Right lobe of liver (tissue), 6 donors: ENCODE measurements at regions not wholly inside any gene's neighbourhood (a gene's known extent, or its start where the extent isn't known, plus 50 kb on each side); places are given as distances from the start of the nearest gene placed in this dataset.

Source experiments
- ATAC-seq, 4 donors: fragments of 200-7000 bp; cut with Tn5 transposase; one replicate each; pipeline ENCODE4 v1.9.1; 2020; ENCODE audit warnings: mild to moderate bottlenecking in 4 of 4, moderate library complexity in 4 of 4
- DNase-seq, 3 donors: peaks; one replicate each; pipeline ENCODE4 v3.0.0-alpha.2; 2020
- H3K27ac ChIP-seq, 3 donors: fragments of 200-600 bp; one replicate each; pipeline ENCODE4 v1.8.0; 2022
- H3K27me3 ChIP-seq, 2 donors: fragments of 200-600 bp; one replicate each; pipeline ENCODE4 v1.8.0; 2022
- H3K36me3 ChIP-seq, 4 donors: fragments of 200-600 bp; sonication (generic) in 1 of 4; one replicate each; pipeline versions ENCODE4 v1.5.1 to v1.8.0; 2017 to 2022; ENCODE audit warnings: control low read depth in 1 of 4
- H3K4me1 ChIP-seq, 4 donors: fragments of 200-600 bp; sonication (generic) in 1 of 4; one replicate each; pipeline versions ENCODE4 v1.5.1 to v1.8.0; 2017 to 2022; ENCODE audit warnings: control low read depth in 1 of 4
- H3K4me3 ChIP-seq, 3 donors: fragments of 200-600 bp; one replicate each; pipeline ENCODE4 v1.8.0; 2022
- H3K9me3 ChIP-seq, 4 donors: fragments of 200-600 bp; sonication (generic) in 1 of 4; one replicate each; pipeline versions ENCODE4 v1.5.1 to v1.8.0; 2017 to 2022; ENCODE audit warnings: control low read depth in 1 of 4
- POLR2A ChIP-seq: fragments of 450-650 bp; IDR thresholded peaks from one replicate; pipeline ENCODE4 v1.6.1; 2017; ENCODE audit warnings: antibody characterized with exemption, mild to moderate bottlenecking
- WGBS: methylation state at CpG from one replicate; pipeline ENCODE4 v1.1.6; 2018; ENCODE audit warnings: low coverage, low lambda C conversion rate; ENCODE audit not compliant: insufficient coverage; ENCODE audit errors: missing lambda C conversion rate; 5-methylcytosine and 5-hydroxymethylcytosine counted together
- intact Hi-C, 2 donors: fragments of 100-400 bp; cut with DNase I; formaldehyde crosslinking; loops; one replicate each; pipeline versions ENCODE4 v1.11.2 to v1.14.1; 2022
- TF ChIP-seq, protein P1 (sequence below), 4 donors: fragments of 200-600 bp in 3 of 4; fragments of 450-650 bp in 1 of 4; IDR thresholded peaks; one replicate each; pipeline versions ENCODE4 v1.5.1 to v1.8.0; 2016 to 2022; ENCODE audit warnings: antibody characterized with exemption in 4 of 4, mild to moderate bottlenecking in 2 of 4
- donor health status: DM: no; HTN: yes; CAD: no.
- donor health status: DM: no; HTN: no; CAD: no.
- donor health status: DM: no; HTN: no; CAD: no.
- donor health status: DM: no; HTN: yes; CAD: no.
- donor health status: DM: no; HTN: yes; CAD: no.

DNA sequence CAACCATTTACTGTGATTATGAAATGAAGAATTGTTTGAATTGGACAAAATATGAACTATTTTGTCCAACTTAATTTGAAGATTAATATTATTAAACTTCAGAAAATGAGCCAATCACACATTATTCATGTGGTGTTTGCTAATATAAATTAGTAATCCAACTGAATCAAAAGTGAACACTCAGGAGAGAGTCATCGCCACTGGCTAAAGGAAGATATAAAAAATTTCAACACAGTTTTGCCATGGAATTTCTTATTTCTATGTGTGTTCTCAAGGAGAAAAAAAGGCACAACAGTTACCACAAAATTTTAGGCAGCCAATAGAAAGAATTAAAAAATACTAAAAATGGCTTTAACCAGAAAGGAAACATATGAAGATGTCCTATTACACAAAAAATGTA, 2683.8 kb downstream of the PCDH9 start:
- 71% methylated on average over 1 of the region's 1 CpG for WGBS
- Histone ChIP-seq H3K27me3 (no peaks in the 10 kb centered on the region), H3K4me1 (no peaks in the 10 kb centered on the region), H3K9me3 (no peaks in the 10 kb centered on the region), H3K36me3 (no peaks in the 10 kb centered on the region), H3K4me3 (no peak overlapping the region), H3K27ac (no peak overlapping the region)
- DNase-seq, result no peak
- TF ChIP-seq POLR2A, result no peak
- TF ChIP-seq, protein P1, sequence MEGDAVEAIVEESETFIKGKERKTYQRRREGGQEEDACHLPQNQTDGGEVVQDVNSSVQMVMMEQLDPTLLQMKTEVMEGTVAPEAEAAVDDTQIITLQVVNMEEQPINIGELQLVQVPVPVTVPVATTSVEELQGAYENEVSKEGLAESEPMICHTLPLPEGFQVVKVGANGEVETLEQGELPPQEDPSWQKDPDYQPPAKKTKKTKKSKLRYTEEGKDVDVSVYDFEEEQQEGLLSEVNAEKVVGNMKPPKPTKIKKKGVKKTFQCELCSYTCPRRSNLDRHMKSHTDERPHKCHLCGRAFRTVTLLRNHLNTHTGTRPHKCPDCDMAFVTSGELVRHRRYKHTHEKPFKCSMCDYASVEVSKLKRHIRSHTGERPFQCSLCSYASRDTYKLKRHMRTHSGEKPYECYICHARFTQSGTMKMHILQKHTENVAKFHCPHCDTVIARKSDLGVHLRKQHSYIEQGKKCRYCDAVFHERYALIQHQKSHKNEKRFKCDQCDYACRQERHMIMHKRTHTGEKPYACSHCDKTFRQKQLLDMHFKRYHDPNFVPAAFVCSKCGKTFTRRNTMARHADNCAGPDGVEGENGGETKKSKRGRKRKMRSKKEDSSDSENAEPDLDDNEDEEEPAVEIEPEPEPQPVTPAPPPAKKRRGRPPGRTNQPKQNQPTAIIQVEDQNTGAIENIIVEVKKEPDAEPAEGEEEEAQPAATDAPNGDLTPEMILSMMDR (IDR thresholded peaks at IDR 0.05), result no peak
- ATAC-seq, result no peak
- intact Hi-C loops, result no loop called here

GRCh38 chr13:64540976-64541375, 2689.2 kb downstream of the PCDH9 start:
- no peak for TF ChIP-seq POLR2A
- TF ChIP-seq, protein P1 (IDR thresholded peaks at IDR 0.05), result no peak
- Histone ChIP-seq H3K36me3 (no peaks in the 10 kb centered on the region), H3K4me3 (no peak overlapping the region), H3K4me1 (no peaks in the 10 kb centered on the region), H3K27ac (no peak overlapping the region), H3K27me3 (no peaks in the 10 kb centered on the region), H3K9me3 (no peaks in the 10 kb centered on the region)
- intact Hi-C loops, result no loop called here
- ATAC-seq (no peak), DNase-seq (no peak)
- 27% methylated on average over 2 of the region's 2 CpGs for WGBS

- Histone ChIP-seq H3K27ac (no peak overlapping the region), H3K9me3 (no peaks in the 10 kb centered on the region), H3K27me3 (no peaks in the 10 kb centered on the region), H3K36me3 (no peaks in the 10 kb centered on the region), H3K4me3 (no peak overlapping the region), H3K4me1 (no peaks in the 10 kb centered on the region)
- ATAC-seq (no peak), DNase-seq (no peak)
- intact Hi-C loops, result no loop called here
- WGBS, result 62% methylated on average over 2 of the region's 2 CpGs
- TF ChIP-seq, protein P1 (IDR thresholded peaks at IDR 0.05), result no peak
- no peak for TF ChIP-seq POLR2A
Measured at GRCh38 chr13:64540468-64540867, 2689.7 kb downstream of the PCDH9 start.

DNA sequence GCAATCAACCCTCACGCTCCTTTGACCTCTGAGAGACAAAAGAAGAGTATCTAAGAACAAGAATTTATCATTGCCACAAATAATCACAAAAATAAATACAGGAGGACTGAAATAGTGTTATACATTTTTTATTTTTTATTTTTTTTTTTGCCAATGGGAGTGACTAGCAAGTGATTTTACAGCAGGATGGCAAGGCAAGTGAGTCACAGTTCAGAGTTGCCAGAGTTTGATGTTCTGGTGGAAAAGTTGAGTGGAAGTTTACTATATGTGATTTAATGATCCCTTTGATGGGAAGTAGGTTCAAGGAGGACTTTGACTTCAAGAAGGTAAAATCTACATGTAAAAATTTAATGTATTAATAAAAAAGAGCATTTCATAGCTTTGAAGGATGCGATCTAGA, 2691.4 kb downstream of the PCDH9 start:
- no peak overlapping the region for H3K4me3 ChIP-seq
- H3K36me3 ChIP-seq, result no peaks in the 10 kb centered on the region
- intact Hi-C loops, result no loop called here
- 48% methylated on average over 2 of the region's 2 CpGs for WGBS
- TF ChIP-seq, protein P1 (IDR thresholded peaks at IDR 0.05), result no peak
- no peak for TF ChIP-seq POLR2A
- no peaks in the 10 kb centered on the region for H3K9me3 ChIP-seq
- H3K4me1 ChIP-seq, result no peaks in the 10 kb centered on the region
- H3K27me3 ChIP-seq, result no peaks in the 10 kb centered on the region
- no peak overlapping the region for H3K27ac ChIP-seq
- ATAC-seq (no peak), DNase-seq (no peak)

DNA sequence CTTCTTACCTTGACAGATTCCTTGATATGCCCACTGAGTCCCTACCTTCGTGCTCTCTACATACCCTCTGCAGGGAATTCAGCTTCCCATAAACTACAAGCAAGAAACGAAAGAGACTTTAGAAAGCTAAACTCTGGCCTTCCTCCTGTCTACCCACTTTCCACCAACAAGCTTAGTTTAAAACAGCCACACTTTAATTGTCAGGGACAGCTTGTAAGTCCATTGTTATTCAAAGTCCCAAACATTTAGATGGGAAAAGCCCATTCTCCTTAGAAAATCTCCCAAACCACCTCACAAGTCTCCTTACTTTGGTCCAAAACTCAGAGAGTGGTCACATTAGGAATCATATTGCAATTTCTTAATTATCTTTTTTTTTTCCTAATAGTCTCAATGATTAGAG, 2695.8 kb downstream of the PCDH9 start:
- 53% methylated on average over 2 of the region's 2 CpGs for WGBS

More for the DNA sequence above, 2695.8 kb downstream of the PCDH9 start:
- TF ChIP-seq POLR2A, result no peak
- TF ChIP-seq, protein P1 (IDR thresholded peaks at IDR 0.05), result no peak
- intact Hi-C loops, result no loop called here
- no peaks in the 10 kb centered on the region for H3K36me3 ChIP-seq
- ATAC-seq (no peak), DNase-seq (no peak)
- H3K4me1 ChIP-seq, result no peaks in the 10 kb centered on the region
- H3K9me3 ChIP-seq, result no peaks in the 10 kb centered on the region
- no peaks in the 10 kb centered on the region for H3K27me3 ChIP-seq
- H3K4me3 ChIP-seq, result no peak overlapping the region
- no peak overlapping the region for H3K27ac ChIP-seq
